SK-N-SH (cell line): ENCODE measurements at regions not wholly inside any gene's neighbourhood (a gene's known extent, or its start where the extent isn't known, plus 50 kb on each side); places are given as distances from the start of the nearest gene placed in this dataset.

Source experiments
- CTCF ChIA-PET: fragments of 300-600, 350-600 bp; formaldehyde crosslinking; extraction: SDS; loops from one replicate; lab custom pipeline; 2021; lab: Yijun Ruan, JAX
- POLR2A ChIA-PET: fragments of 350-600 bp; sonication (Branson Sonifier 250); formaldehyde crosslinking; extraction: SDS; loops from one replicate; lab custom pipeline; 2020; ENCODE audit warnings: antibody characterized with exemption, inconsistent platforms; lab: Yijun Ruan, JAX
- DNase-seq: peaks from one replicate; pipeline ENCODE4 v3.0.0; 2012
- H2AFZ ChIP-seq: fragments of 200-600 bp; sonication (generic); 2 replicates; pipeline ENCODE4 v1.8.1; 2016; ENCODE audit warnings: antibody characterized with exemption, mild to moderate bottlenecking, low read depth
- H3F3A ChIP-seq: fragments of 200-600 bp; sonication (generic); replicated peaks from 2 replicates; pipeline ENCODE3; 2016; ENCODE audit warnings: antibody characterized with exemption, mild to moderate bottlenecking; ENCODE audit not compliant: insufficient read depth
- H3K27ac ChIP-seq, 2 experiments: fragments of 200-500 bp in 1 of 2; fragments of 200-600 bp in 1 of 2; sonication (Bioruptor generic) in 1 of 2; sonication (generic), shearing (Covaris generic) in 1 of 2; 2 replicates each; pipeline versions ENCODE4 v1.5.1 to v1.6.1; 2014 to 2016; ENCODE audit warnings: low read depth in 2 of 2, inconsistent platforms in 1 of 2, low read length in 1 of 2, mild to moderate bottlenecking in 1 of 2, mixed read lengths in 1 of 2
- H3K27me3 ChIP-seq: fragments of 200-600 bp; sonication (generic), shearing (Covaris generic); 2 replicates; pipeline ENCODE4 v1.6.1; 2016; ENCODE audit warnings: mixed run types; ENCODE audit not compliant: insufficient read depth
- H3K36me3 ChIP-seq, 2 experiments: fragments of 200-500 bp in 1 of 2; fragments of 200-600 bp in 1 of 2; sonication (Bioruptor generic) in 1 of 2; sonication (generic) in 1 of 2; replicated peaks in 1 of 2; 2 replicates each; pipeline versions ENCODE3 to v1.5.1; 2014 to 2016; ENCODE audit warnings: low read length in 1 of 2, mild to moderate bottlenecking in 1 of 2; ENCODE audit not compliant: insufficient read depth in 2 of 2, control insufficient read depth in 1 of 2
- H3K4me1 ChIP-seq, 2 experiments: fragments of 200-500 bp in 1 of 2; fragments of 200-600 bp in 1 of 2; sonication (Bioruptor generic) in 1 of 2; sonication (generic), shearing (Covaris generic) in 1 of 2; 2 replicates each; pipeline versions ENCODE4 v1.5.1 to v1.6.1; 2014 to 2016; ENCODE audit warnings: low read depth in 1 of 2, low read length in 1 of 2, mixed run types in 1 of 2; ENCODE audit not compliant: insufficient read depth in 2 of 2, control insufficient read depth in 1 of 2
- H3K4me2 ChIP-seq: fragments of 200-600 bp; sonication (generic), shearing (Covaris generic); 2 replicates; pipeline ENCODE4 v1.6.1; 2017; ENCODE audit warnings: mixed run types
- H3K4me3 ChIP-seq, 2 experiments: fragments of 200-500 bp in 1 of 2; fragments of 200-600 bp in 1 of 2; sonication (Bioruptor generic) in 1 of 2; sonication (generic), shearing (Covaris generic) in 1 of 2; 2 replicates each; pipeline versions ENCODE4 v1.5.1 to v1.8.1; 2014 to 2016; ENCODE audit warnings: low read depth in 2 of 2, inconsistent platforms in 1 of 2, low read length in 1 of 2, mild to moderate bottlenecking in 1 of 2, mixed read lengths in 1 of 2, moderate library complexity in 1 of 2
- H3K79me2 ChIP-seq: fragments of 200-600 bp; sonication (generic); 2 replicates; pipeline ENCODE4 v1.8.1; 2017; ENCODE audit warnings: mild to moderate bottlenecking; ENCODE audit not compliant: insufficient read depth
- H3K9ac ChIP-seq: fragments of 200-600 bp; sonication (generic); 2 replicates; pipeline ENCODE4 v1.6.1; 2017; ENCODE audit warnings: mixed run types
- H3K9me2 ChIP-seq: fragments of 200-600 bp; sonication (generic); 2 replicates; pipeline ENCODE4 v1.6.1; 2017; ENCODE audit warnings: mixed run types
- H3K9me3 ChIP-seq: fragments of 200-600 bp; sonication (generic); 2 replicates; pipeline ENCODE4 v1.6.1; 2017; ENCODE audit warnings: mixed run types, mild to moderate bottlenecking, moderate library complexity
- H4K20me1 ChIP-seq: fragments of 200-600 bp; sonication (generic); 2 replicates; pipeline ENCODE4 v1.6.1; 2017; ENCODE audit warnings: mild to moderate bottlenecking, mixed run types; ENCODE audit not compliant: insufficient read depth
- CHD2 ChIP-seq: fragments of 150-350 bp; IDR thresholded peaks from 2 replicates; pipeline ENCODE4 v1.6.1; 2018; ENCODE audit warnings: low read length; ENCODE audit not compliant: partially characterized antibody
- EP300 ChIP-seq, 2 experiments: IDR thresholded peaks; 2 replicates each; pipeline versions ENCODE4 v1.4.0 to v1.6.1; 2012; ENCODE audit warnings: borderline replicate concordance in 1 of 2, low read depth in 1 of 2, low read length in 1 of 2
- FOXM1 ChIP-seq: IDR thresholded peaks from 2 replicates; pipeline ENCODE4 v1.4.0; 2012; ENCODE audit warnings: low read depth, mild to moderate bottlenecking
- GABPA ChIP-seq: IDR thresholded peaks from 2 replicates; pipeline ENCODE4 v1.4.0; 2012; ENCODE audit warnings: low read depth, mild to moderate bottlenecking
- GATA2 ChIP-seq: sonication (generic); formaldehyde crosslinking; IDR thresholded peaks from 2 replicates; pipeline ENCODE4 v1.5.0; 2020; ENCODE audit warnings: mild to moderate bottlenecking, missing genetic modification reagents
- JUND ChIP-seq: IDR thresholded peaks from 2 replicates; pipeline ENCODE4 v1.4.0; 2012
- MXI1 ChIP-seq: IDR thresholded peaks from 2 replicates; pipeline ENCODE4 v1.6.1; 2012; ENCODE audit warnings: mild to moderate bottlenecking, low read depth, low read length, improper control_type of control experiment
- NRF1 ChIP-seq: IDR thresholded peaks from 2 replicates; pipeline ENCODE4 v1.6.1; 2012; ENCODE audit warnings: low read depth, mild to moderate bottlenecking, low read length
- POLR2AphosphoS5 ChIP-seq: IDR thresholded peaks from 2 replicates; pipeline ENCODE4 v1.6.1; 2012; ENCODE audit warnings: low read depth, low read length
- RCOR1 ChIP-seq: fragments of 150-350 bp; IDR thresholded peaks from 2 replicates; pipeline ENCODE4 v1.6.1; 2017; ENCODE audit warnings: antibody characterized with exemption, low read length
- TAF1 ChIP-seq: IDR thresholded peaks from 2 replicates; pipeline ENCODE4 v1.6.1; 2012; ENCODE audit warnings: low read depth, mild to moderate bottlenecking, low read length, moderate library complexity, borderline replicate concordance
- TF ChIP-seq, protein P1 (sequence below): IDR thresholded peaks from 2 replicates; pipeline ENCODE4 v1.4.0; 2012; ENCODE audit warnings: low read depth
- TF ChIP-seq, protein P2 (sequence below): IDR thresholded peaks from 2 replicates; pipeline ENCODE4; 2012
- TF ChIP-seq, protein P3 (sequence below): fragments of 150-350 bp; IDR thresholded peaks from 2 replicates; pipeline ENCODE4 v1.6.1; 2016; ENCODE audit warnings: mild to moderate bottlenecking, low read depth, low read length

DNA sequence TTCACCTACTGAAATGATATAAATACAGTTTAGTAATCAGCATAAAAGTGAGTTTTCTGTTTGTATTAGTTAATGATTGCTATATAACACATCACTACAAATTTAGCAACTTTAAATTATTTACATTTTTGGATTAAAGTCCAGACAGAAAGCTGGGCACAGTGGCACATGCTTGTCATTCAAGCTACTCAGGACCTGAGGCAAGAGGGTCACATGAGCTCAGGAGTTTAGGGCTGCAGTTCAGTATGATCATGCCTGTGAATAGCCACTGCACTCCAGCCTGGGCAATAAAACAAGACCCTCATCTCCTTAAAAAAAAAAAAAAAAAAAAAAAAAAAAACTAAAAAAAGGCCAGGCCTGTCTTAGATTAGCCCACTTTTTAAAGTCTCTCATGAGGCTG, 273.6 kb upstream of the CTNND2 start:
- H3K36me3 ChIP-seq: no peaks in the 10 kb centered on the region
- TF ChIP-seq GATA2 (CRISPR knock-in tag) (no peak), TAF1 (no peak), JUND (no peak), POLR2AphosphoS5 (no peak), NRF1 (no peak), EP300 (IDR thresholded peaks at IDR 0.05; ENCODE audit: borderline replicate concordance in 1 of 2, low read depth in 1 of 2, low read length in 1 of 2) (no peak), RCOR1 (no peak), MXI1 (no peak)
- TF ChIP-seq, protein P1, sequence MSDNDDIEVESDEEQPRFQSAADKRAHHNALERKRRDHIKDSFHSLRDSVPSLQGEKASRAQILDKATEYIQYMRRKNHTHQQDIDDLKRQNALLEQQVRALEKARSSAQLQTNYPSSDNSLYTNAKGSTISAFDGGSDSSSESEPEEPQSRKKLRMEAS: no peak
- TF ChIP-seq, protein P2, sequence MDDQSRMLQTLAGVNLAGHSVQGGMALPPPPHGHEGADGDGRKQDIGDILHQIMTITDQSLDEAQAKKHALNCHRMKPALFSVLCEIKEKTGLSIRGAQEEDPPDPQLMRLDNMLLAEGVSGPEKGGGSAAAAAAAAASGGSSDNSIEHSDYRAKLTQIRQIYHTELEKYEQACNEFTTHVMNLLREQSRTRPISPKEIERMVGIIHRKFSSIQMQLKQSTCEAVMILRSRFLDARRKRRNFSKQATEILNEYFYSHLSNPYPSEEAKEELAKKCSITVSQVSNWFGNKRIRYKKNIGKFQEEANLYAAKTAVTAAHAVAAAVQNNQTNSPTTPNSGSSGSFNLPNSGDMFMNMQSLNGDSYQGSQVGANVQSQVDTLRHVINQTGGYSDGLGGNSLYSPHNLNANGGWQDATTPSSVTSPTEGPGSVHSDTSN: no peak
- POLR2A ChIA-PET: no interaction called here

DNA sequence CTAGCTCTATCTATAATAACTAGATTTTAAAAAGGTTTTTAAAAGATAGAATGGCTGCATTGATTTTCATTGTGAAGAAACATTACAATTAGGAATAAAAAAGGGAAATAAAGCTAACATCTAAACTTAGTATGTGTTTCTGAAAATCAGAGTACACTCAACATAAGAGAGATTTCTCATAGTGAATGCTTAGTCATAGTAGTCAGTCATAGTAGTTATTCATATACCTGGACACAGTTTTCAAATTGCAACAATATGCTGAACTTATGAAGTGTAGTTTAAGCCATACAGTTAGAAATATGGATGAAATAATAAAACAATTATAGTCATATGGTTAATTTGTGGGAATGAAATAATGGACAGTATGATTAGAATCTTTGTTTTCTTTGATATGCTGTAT, 273.0 kb upstream of the CTNND2 start:
- H3K4me1 ChIP-seq: no peaks in the 10 kb centered on the region
- no peaks in the 10 kb centered on the region for H3K9me3 ChIP-seq
- no peaks in the 10 kb centered on the region for H3K36me3 ChIP-seq
- no peak overlapping the region for H2AFZ ChIP-seq
- H3K27ac ChIP-seq: no peak overlapping the region
- H3F3A ChIP-seq: no peaks in the 10 kb centered on the region
- H3K4me3 ChIP-seq: no peak overlapping the region
- H4K20me1 ChIP-seq: no peaks in the 10 kb centered on the region
- TF ChIP-seq FOXM1 (no peak), JUND (no peak), EP300 (IDR thresholded peaks at IDR 0.05; ENCODE audit: borderline replicate concordance in 1 of 2, low read depth in 1 of 2, low read length in 1 of 2) (no peak), GABPA (no peak), TAF1 (no peak), CHD2 (no peak)
- TF ChIP-seq, protein P2: no peak
- TF ChIP-seq, protein P3, sequence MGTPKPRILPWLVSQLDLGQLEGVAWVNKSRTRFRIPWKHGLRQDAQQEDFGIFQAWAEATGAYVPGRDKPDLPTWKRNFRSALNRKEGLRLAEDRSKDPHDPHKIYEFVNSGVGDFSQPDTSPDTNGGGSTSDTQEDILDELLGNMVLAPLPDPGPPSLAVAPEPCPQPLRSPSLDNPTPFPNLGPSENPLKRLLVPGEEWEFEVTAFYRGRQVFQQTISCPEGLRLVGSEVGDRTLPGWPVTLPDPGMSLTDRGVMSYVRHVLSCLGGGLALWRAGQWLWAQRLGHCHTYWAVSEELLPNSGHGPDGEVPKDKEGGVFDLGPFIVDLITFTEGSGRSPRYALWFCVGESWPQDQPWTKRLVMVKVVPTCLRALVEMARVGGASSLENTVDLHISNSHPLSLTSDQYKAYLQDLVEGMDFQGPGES: no peak
- H3K79me2 ChIP-seq: no peaks in the 10 kb centered on the region
- H3K9ac ChIP-seq: no peak overlapping the region
- no peak for DNase-seq
- ChIA-PET CTCF (no interaction called here), POLR2A (no interaction called here)
- no peaks in the 10 kb centered on the region for H3K9me2 ChIP-seq
- no peak overlapping the region for H3K4me2 ChIP-seq
- no peaks in the 10 kb centered on the region for H3K27me3 ChIP-seq

More for the DNA sequence above, 273.6 kb upstream of the CTNND2 start:
- no peaks in the 10 kb centered on the region for H3K9me2 ChIP-seq
- H3K4me1 ChIP-seq: no peaks in the 10 kb centered on the region
- H3K4me3 ChIP-seq: no peak overlapping the region
- no peak overlapping the region for H3K27ac ChIP-seq
- DNase-seq: no peak
- H4K20me1 ChIP-seq: no peaks in the 10 kb centered on the region
- no peaks in the 10 kb centered on the region for H3K79me2 ChIP-seq
- H3K9me3 ChIP-seq: no peaks in the 10 kb centered on the region
- no peak overlapping the region for H2AFZ ChIP-seq
- CTCF ChIA-PET: no interaction called here
- no peaks in the 10 kb centered on the region for H3F3A ChIP-seq
- H3K27me3 ChIP-seq: no peaks in the 10 kb centered on the region
- no peak overlapping the region for H3K4me2 ChIP-seq
- H3K9ac ChIP-seq: no peak overlapping the region
